IMR-90 (cell line): ENCODE measurements at regions not wholly inside any gene's neighbourhood (a gene's known extent, or its start where the extent isn't known, plus 50 kb on each side); places are given as distances from the start of the nearest gene placed in this dataset.

ENCODE experiments used
- BHLHE40 ChIP-seq: fragments of 150-350 bp; IDR thresholded peaks from 2 replicates; pipeline ENCODE4 v1.6.1; 2016; ENCODE audit warnings: mild to moderate bottlenecking, low read depth, low read length
- CHD1 ChIP-seq: IDR thresholded peaks from 2 replicates; pipeline ENCODE4 v1.6.1; 2012; ENCODE audit warnings: low read depth, low read length, improper control_type of control experiment
- CTCF ChIP-seq: conservative IDR thresholded peaks from 2 replicates; pipeline ENCODE4 v1.5.1; 2012; ENCODE audit warnings: mild to moderate bottlenecking, low read depth, low read length, improper control_type of control experiment
- FOS ChIP-seq: fragments of 150-350 bp; IDR thresholded peaks from 2 replicates; pipeline ENCODE4 v1.6.1; 2016; ENCODE audit warnings: low read depth, low read length
- POLR2A ChIP-seq: IDR thresholded peaks from 2 replicates; pipeline ENCODE4 v1.6.1; 2012; ENCODE audit warnings: mild to moderate bottlenecking, low read depth, low read length
- RFX5 ChIP-seq: IDR thresholded peaks from 2 replicates; pipeline ENCODE4 v1.8.0; 2012; ENCODE audit warnings: low read depth, mild to moderate bottlenecking, low read length, moderate library complexity
- SMC3 ChIP-seq: fragments of 150-350 bp; IDR thresholded peaks from 2 replicates; pipeline ENCODE4 v1.6.1; 2016; ENCODE audit warnings: low read depth, mild to moderate bottlenecking, antibody characterized with exemption, low read length, moderate library complexity
- USF2 ChIP-seq: fragments of 150-350 bp; IDR thresholded peaks from 2 replicates; pipeline ENCODE4 v1.6.1; 2017; ENCODE audit warnings: mild to moderate bottlenecking, antibody characterized with exemption, low read length, low read depth

- TF ChIP-seq RFX5 (no peak), CTCF (no peak), SMC3 (no peak), FOS (no peak), POLR2A (no peak), CHD1 (no peak), USF2 (no peak), BHLHE40 (no peak)
Measured at GRCh38 chr4:35970366-35970960, 273.9 kb downstream of the ARAP2 start.
